IMR-90 (cell line): ENCODE measurements at regions not wholly inside any gene's neighbourhood (a gene's known extent, or its start where the extent isn't known, plus 50 kb on each side); places are given as distances from the start of the nearest gene placed in this dataset.

Source experiments
- ATAC-seq: fragments of 200-7000 bp; cut with Tn5 transposase; 2 replicates; pipeline ENCODE4 v1.9.1; 2020; ENCODE audit warnings: low read depth, mild to moderate bottlenecking, moderate library complexity
- BruUV-seq: library from RNA; stranded (reverse); fragments of 400-500 nt; replicated peaks from 2 replicates; lab custom pipeline; 2021; lab: Mats Ljungman, UMichigan
- CTCF ChIA-PET: fragments of 300-600 bp; formaldehyde crosslinking; extraction: SDS; loops from one replicate; lab custom pipeline; 2021; ENCODE audit warnings: antibody characterized with exemption; lab: Yijun Ruan, JAX
- POLR2A ChIA-PET: fragments of 300-600 bp; sonication (Branson Sonifier 250); formaldehyde crosslinking; loops from one replicate; lab custom pipeline; 2022; ENCODE audit warnings: antibody characterized with exemption; ENCODE audit not compliant: unreplicated experiment; lab: Charles Lee
- DNase-seq: peaks from one replicate; pipeline ENCODE4 v3.0.0; 2013
- H2AFZ ChIP-seq: replicated peaks from 2 replicates; pipeline ENCODE3; 2013; ENCODE audit warnings: low read length, mild to moderate bottlenecking; ENCODE audit not compliant: poor library complexity
- H2AK5ac ChIP-seq: 2 replicates; pipeline ENCODE4 v1.6.1; 2013; ENCODE audit warnings: low read depth, low read length, inconsistent platforms
- H2AK9ac ChIP-seq: replicated peaks from 2 replicates; pipeline ENCODE3; 2013; ENCODE audit warnings: mild to moderate bottlenecking, low read depth, low read length, moderate library complexity; ENCODE audit not compliant: poor library complexity
- H2BK120ac ChIP-seq: 2 replicates; pipeline ENCODE4 v1.6.1; 2013; ENCODE audit warnings: low read depth, low read length, inconsistent platforms
- H2BK15ac ChIP-seq: 3 replicates; pipeline ENCODE4 v1.6.1; 2013; ENCODE audit warnings: low read depth, low read length, inconsistent platforms
- H2BK20ac ChIP-seq: 2 replicates; pipeline ENCODE4 v1.6.1; 2013; ENCODE audit warnings: low read depth, mild to moderate bottlenecking, inconsistent platforms, low read length, moderate library complexity
- H2BK5ac ChIP-seq: 2 replicates; pipeline ENCODE4 v1.6.1; 2013; ENCODE audit warnings: mild to moderate bottlenecking, low read depth, low read length, inconsistent platforms; ENCODE audit not compliant: poor library complexity, severe bottlenecking
- H3K14ac ChIP-seq: replicated peaks from 2 replicates; pipeline ENCODE4 v1.6.1; 2013; ENCODE audit warnings: low read depth, low read length, inconsistent platforms
- H3K18ac ChIP-seq: 2 replicates; pipeline ENCODE4 v1.6.1; 2013; ENCODE audit warnings: low read depth, low read length, control low read depth
- H3K23ac ChIP-seq: 2 replicates; pipeline ENCODE4 v1.6.1; 2013; ENCODE audit warnings: low read depth, low read length, inconsistent platforms
- H3K27ac ChIP-seq: 2 replicates; pipeline ENCODE4 v1.5.1; 2013; ENCODE audit warnings: mild to moderate bottlenecking, control low read depth, low read length; ENCODE audit not compliant: insufficient read depth
- H3K27me3 ChIP-seq: 2 replicates; pipeline ENCODE4 v1.6.1; 2013; ENCODE audit warnings: low read length; ENCODE audit not compliant: control insufficient read depth, insufficient read depth
- H3K36me3 ChIP-seq: 2 replicates; pipeline ENCODE4 v1.6.1; 2013; ENCODE audit warnings: low read length, mixed read lengths; ENCODE audit not compliant: control insufficient read depth, insufficient read depth
- H3K4ac ChIP-seq: 2 replicates; pipeline ENCODE4 v1.6.1; 2013; ENCODE audit warnings: low read depth, low read length, inconsistent platforms
- H3K4me1 ChIP-seq: 2 replicates; pipeline ENCODE4 v1.6.1; 2013; ENCODE audit warnings: low read length, mixed read lengths; ENCODE audit not compliant: control insufficient read depth, insufficient read depth
- H3K4me2 ChIP-seq: 2 replicates; pipeline ENCODE4 v1.6.1; 2013; ENCODE audit warnings: low read depth, mild to moderate bottlenecking, control low read depth, low read length, moderate library complexity
- H3K4me3 ChIP-seq: 2 replicates; pipeline ENCODE4 v1.5.1; 2013; ENCODE audit warnings: low read depth, mild to moderate bottlenecking, control low read depth, low read length, moderate library complexity; ENCODE audit not compliant: insufficient read depth
- H3K56ac ChIP-seq: 2 replicates; pipeline ENCODE4 v1.6.1; 2013; ENCODE audit warnings: low read length, inconsistent platforms; ENCODE audit not compliant: insufficient read depth; ENCODE audit errors: extremely low read depth
- H3K79me1 ChIP-seq, 2 experiments: 2 replicates each; pipeline ENCODE4 v1.6.1; 2013; ENCODE audit warnings: low read length in 2 of 2, inconsistent platforms in 1 of 2, low read depth in 1 of 2
- H3K9ac ChIP-seq: 2 replicates; pipeline ENCODE4 v1.6.1; 2013; ENCODE audit warnings: low read depth, low read length, control low read depth
- H3K9me1 ChIP-seq: 2 replicates; pipeline ENCODE4 v1.6.1; 2013; ENCODE audit warnings: low read length, inconsistent platforms; ENCODE audit not compliant: insufficient read depth
- H3K9me3 ChIP-seq: 2 replicates; pipeline ENCODE4 v1.6.1; 2013; ENCODE audit warnings: low read length; ENCODE audit not compliant: control insufficient read depth, insufficient read depth
- H4K20me1 ChIP-seq: 2 replicates; pipeline ENCODE4 v1.6.1; 2013; ENCODE audit warnings: low read length, inconsistent platforms; ENCODE audit not compliant: insufficient read depth
- H4K5ac ChIP-seq: 2 replicates; pipeline ENCODE4 v1.6.1; 2013; ENCODE audit warnings: mild to moderate bottlenecking, low read depth, low read length, control low read depth
- H4K8ac ChIP-seq, 2 experiments: 2 replicates each; pipeline ENCODE4 v1.6.1; 2013; ENCODE audit warnings: low read depth in 2 of 2, low read length in 2 of 2, control low read depth in 1 of 2, inconsistent platforms in 1 of 2
- H4K91ac ChIP-seq: 2 replicates; pipeline ENCODE4 v1.6.1; 2013; ENCODE audit warnings: low read depth, low read length, inconsistent platforms; ENCODE audit not compliant: insufficient read depth
- BHLHE40 ChIP-seq: fragments of 150-350 bp; IDR thresholded peaks from 2 replicates; pipeline ENCODE4 v1.6.1; 2016; ENCODE audit warnings: mild to moderate bottlenecking, low read depth, low read length
- CTCF ChIP-seq: conservative IDR thresholded peaks from 2 replicates; pipeline ENCODE4 v1.5.1; 2012; ENCODE audit warnings: mild to moderate bottlenecking, low read depth, low read length, improper control_type of control experiment
- ELK1 ChIP-seq: fragments of 150-350 bp; IDR thresholded peaks from 2 replicates; pipeline ENCODE4 v1.6.1; 2016; ENCODE audit warnings: low read depth, mild to moderate bottlenecking, low read length, moderate library complexity, borderline replicate concordance
- FOS ChIP-seq: fragments of 150-350 bp; IDR thresholded peaks from 2 replicates; pipeline ENCODE4 v1.6.1; 2016; ENCODE audit warnings: low read depth, low read length
- MAFK ChIP-seq: IDR thresholded peaks from 2 replicates; pipeline ENCODE4 v1.6.1; 2012; ENCODE audit warnings: low read depth, low read length, improper control_type of control experiment
- MAZ ChIP-seq: IDR thresholded peaks from 2 replicates; pipeline ENCODE4 v1.6.1; 2012; ENCODE audit warnings: low read depth, mild to moderate bottlenecking, low read length, improper control_type of control experiment, moderate library complexity, borderline replicate concordance
- MXI1 ChIP-seq: IDR thresholded peaks from 2 replicates; pipeline ENCODE4 v1.6.1; 2012; ENCODE audit warnings: low read depth, mild to moderate bottlenecking, low read length, moderate library complexity, borderline replicate concordance
- RAD21 ChIP-seq: IDR thresholded peaks from 2 replicates; pipeline ENCODE4 v1.6.1; 2012; ENCODE audit warnings: low read length, improper control_type of control experiment
- RCOR1 ChIP-seq: IDR thresholded peaks from 2 replicates; pipeline ENCODE4 v1.6.1; 2012; ENCODE audit warnings: mild to moderate bottlenecking, low read length, improper control_type of control experiment; ENCODE audit not compliant: insufficient replicate concordance
- RFX5 ChIP-seq: IDR thresholded peaks from 2 replicates; pipeline ENCODE4 v1.8.0; 2012; ENCODE audit warnings: low read depth, mild to moderate bottlenecking, low read length, moderate library complexity
- SMC3 ChIP-seq: fragments of 150-350 bp; IDR thresholded peaks from 2 replicates; pipeline ENCODE4 v1.6.1; 2016; ENCODE audit warnings: low read depth, mild to moderate bottlenecking, antibody characterized with exemption, low read length, moderate library complexity
- USF2 ChIP-seq: fragments of 150-350 bp; IDR thresholded peaks from 2 replicates; pipeline ENCODE4 v1.6.1; 2017; ENCODE audit warnings: mild to moderate bottlenecking, antibody characterized with exemption, low read length, low read depth
- WGBS, 2 experiments: methylation state at CpG; one replicate each; pipeline versions ENCODE4 v1.1.5 to v1.1.7; 2013; ENCODE audit warnings: missing lambda C conversion rate in 2 of 2; ENCODE audit not compliant: insufficient read length in 1 of 2; ENCODE audit errors: extremely low coverage in 2 of 2; 5-methylcytosine and 5-hydroxymethylcytosine counted together
- dilution Hi-C: fragments of 300-500 bp; cut with HindIII; formaldehyde crosslinking; loops from one replicate; pipeline ENCODE4 v1.14.3; 2018; ENCODE audit warnings: low sequenced_read_pairs; ENCODE audit not compliant: unreplicated experiment
- in situ Hi-C: fragments of 300-500 bp; cut with MboI; formaldehyde crosslinking; loops from 3 replicates; pipeline ENCODE4 v1.14.3; 2019; ENCODE audit warnings: low sequenced_read_pairs, inconsistent platforms, mixed read lengths
- intact Hi-C: fragments of 100-400 bp; cut with micrococcal nuclease; formaldehyde crosslinking; loops from 2 replicates; pipeline ENCODE4 v1.10.0; 2022

- Histone ChIP-seq H3K9ac (no peak overlapping the region), H3K4me2 (no peak overlapping the region), H4K20me1 (no peaks in the 10 kb centered on the region), H3K9me1 (no peaks in the 10 kb centered on the region), H3K27ac (no peak overlapping the region), H3K4me3 (no peak overlapping the region), H3K18ac (no peak overlapping the region), H3K14ac (no peak overlapping the region), H4K8ac (no peak overlapping the region), H3K56ac (no peak overlapping the region), H2AK5ac (no peak overlapping the region), H2BK15ac (no peak overlapping the region), H4K91ac (no peak overlapping the region), H2BK5ac (no peak overlapping the region), H3K4ac (no peak overlapping the region), H3K27me3 (no peaks in the 10 kb centered on the region), H2AFZ (no peak overlapping the region), H2AK9ac (no peak overlapping the region), H2BK120ac (no peak overlapping the region), H4K5ac (no peak overlapping the region), H3K36me3 (no peaks in the 10 kb centered on the region), H3K9me3 (peaks cover 56% of the 10 kb centered on the region), H3K23ac (no peak overlapping the region), H3K4me1 (no peaks in the 10 kb centered on the region), H2BK20ac (no peak overlapping the region), H3K79me1 (no peaks in the 10 kb centered on the region)
- no peak for TF ChIP-seq RCOR1
- TF ChIP-seq CTCF = no peak
- TF ChIP-seq MAZ = no peak
- TF ChIP-seq BHLHE40 = no peak
- no peak for TF ChIP-seq FOS
- TF ChIP-seq RFX5 = no peak
- no peak for TF ChIP-seq MAFK
- TF ChIP-seq MXI1 = no peak
- no peak for TF ChIP-seq USF2
- no peak for TF ChIP-seq RAD21
- TF ChIP-seq SMC3 = no peak
- no peak for TF ChIP-seq ELK1
- intact Hi-C loops (no loop called here), in situ Hi-C loops (no loop called here), dilution Hi-C loops (no loop called here)
- no peak for ATAC-seq
- CTCF ChIA-PET = no interaction called here
- WGBS, 2 experiments = 62% methylated on average over 6 of the region's 23 CpGs; no CpG with 5 or more reads in 1 of the 2 experiments
- no peak for DNase-seq
- no TSS peak for BruUV-seq
- POLR2A ChIA-PET = no interaction called here
Measured at GRCh38 chr2:239598011-239598731, 197.4 kb upstream of the HDAC4 start.
